ENCODE measurements at regions not wholly inside any gene's neighbourhood (a gene's known extent, or its start where the extent isn't known, plus 50 kb on each side); places are given as distances from the start of the nearest gene placed in this dataset.

DNA sequence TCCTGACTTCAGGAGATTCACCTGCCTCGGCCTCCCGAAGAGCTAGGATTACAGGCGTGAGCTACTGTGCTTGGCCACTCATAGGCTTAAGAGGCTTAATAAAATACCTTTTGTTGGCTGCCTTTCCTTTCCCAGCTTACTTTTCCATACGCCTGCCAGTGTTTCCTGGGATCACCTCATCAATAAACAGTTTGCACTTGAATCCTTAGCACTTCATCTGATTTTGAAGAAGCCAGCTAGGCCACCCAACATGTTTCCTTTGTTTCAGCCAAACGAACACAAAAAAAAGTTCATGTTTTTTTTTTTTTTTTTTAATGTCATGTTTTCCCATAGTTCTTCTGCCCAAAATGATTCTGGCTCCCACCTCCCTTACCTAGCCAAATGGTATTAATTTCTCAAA is 92.3 kb downstream of the RAP2B start (continued):
- TF ChIP-seq, protein P1, sequence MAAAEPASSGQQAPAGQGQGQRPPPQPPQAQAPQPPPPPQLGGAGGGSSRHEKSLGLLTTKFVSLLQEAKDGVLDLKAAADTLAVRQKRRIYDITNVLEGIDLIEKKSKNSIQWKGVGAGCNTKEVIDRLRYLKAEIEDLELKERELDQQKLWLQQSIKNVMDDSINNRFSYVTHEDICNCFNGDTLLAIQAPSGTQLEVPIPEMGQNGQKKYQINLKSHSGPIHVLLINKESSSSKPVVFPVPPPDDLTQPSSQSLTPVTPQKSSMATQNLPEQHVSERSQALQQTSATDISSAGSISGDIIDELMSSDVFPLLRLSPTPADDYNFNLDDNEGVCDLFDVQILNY (CRISPR knock-in tag; IDR thresholded peaks at IDR 0.05), result no peak
- TF ChIP-seq, protein P2, sequence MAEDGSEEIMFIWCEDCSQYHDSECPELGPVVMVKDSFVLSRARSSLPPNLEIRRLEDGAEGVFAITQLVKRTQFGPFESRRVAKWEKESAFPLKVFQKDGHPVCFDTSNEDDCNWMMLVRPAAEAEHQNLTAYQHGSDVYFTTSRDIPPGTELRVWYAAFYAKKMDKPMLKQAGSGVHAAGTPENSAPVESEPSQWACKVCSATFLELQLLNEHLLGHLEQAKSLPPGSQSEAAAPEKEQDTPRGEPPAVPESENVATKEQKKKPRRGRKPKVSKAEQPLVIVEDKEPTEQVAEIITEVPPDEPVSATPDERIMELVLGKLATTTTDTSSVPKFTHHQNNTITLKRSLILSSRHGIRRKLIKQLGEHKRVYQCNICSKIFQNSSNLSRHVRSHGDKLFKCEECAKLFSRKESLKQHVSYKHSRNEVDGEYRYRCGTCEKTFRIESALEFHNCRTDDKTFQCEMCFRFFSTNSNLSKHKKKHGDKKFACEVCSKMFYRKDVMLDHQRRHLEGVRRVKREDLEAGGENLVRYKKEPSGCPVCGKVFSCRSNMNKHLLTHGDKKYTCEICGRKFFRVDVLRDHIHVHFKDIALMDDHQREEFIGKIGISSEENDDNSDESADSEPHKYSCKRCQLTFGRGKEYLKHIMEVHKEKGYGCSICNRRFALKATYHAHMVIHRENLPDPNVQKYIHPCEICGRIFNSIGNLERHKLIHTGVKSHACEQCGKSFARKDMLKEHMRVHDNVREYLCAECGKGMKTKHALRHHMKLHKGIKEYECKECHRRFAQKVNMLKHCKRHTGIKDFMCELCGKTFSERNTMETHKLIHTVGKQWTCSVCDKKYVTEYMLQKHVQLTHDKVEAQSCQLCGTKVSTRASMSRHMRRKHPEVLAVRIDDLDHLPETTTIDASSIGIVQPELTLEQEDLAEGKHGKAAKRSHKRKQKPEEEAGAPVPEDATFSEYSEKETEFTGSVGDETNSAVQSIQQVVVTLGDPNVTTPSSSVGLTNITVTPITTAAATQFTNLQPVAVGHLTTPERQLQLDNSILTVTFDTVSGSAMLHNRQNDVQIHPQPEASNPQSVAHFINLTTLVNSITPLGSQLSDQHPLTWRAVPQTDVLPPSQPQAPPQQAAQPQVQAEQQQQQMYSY (CRISPR knock-in tag; IDR thresholded peaks at IDR 0.05), result no peak
- TF ChIP-seq NFE2L1 (CRISPR knock-in tag; IDR thresholded peaks at IDR 0.05) (no peak), TCF7 (CRISPR knock-in tag; IDR thresholded peaks at IDR 0.05; ENCODE audit: low read depth) (no peak), SMAD4 (CRISPR knock-in tag; IDR thresholded peaks at IDR 0.05) (no peak)

DNA sequence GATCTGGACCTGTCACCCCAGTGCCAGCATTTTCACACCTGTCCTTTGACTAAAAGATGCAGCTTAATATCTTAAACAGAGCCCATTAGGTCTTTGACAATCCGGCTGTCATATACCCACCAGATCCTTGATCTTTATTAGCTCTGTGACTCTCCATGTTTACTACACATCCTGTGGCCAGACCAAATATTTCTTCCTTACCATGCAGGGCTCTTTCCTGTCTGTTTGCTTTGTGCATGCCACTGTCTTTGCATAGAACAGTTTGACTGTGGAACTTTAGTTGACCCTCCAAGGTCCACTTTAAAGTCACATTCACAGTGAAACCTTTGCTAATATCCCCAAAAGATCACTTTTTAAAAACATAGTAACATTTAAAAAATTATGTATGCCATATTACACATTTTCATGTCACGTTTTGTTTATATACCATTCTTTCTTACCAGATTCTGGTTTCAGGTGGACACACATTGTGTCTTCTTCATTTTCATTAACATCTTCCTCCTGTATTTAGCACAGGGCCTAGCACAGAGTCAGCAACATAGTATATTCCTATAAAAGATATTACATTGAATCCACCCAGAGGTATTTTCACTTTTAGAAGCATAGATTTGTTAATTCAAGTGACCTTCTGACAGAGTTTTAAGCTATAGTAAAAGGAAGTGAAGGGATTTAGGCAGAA is 95.8 kb downstream of the RAP2B start:
- ATAC-seq (no peak), DNase-seq (ENCODE audit: low spot score) (no peak)
- Mint-ChIP-seq H3K27me3 (ENCODE audit: low read depth) (no peaks in the 10 kb centered on the region), H3K9me3 (no peaks in the 10 kb centered on the region), H3K27ac (no peak overlapping the region), H3K4me1 (peaks cover 27% of the 10 kb centered on the region), H3K4me3 (no peak overlapping the region), H3K36me3 (no peaks in the 10 kb centered on the region)
- ChIA-PET CTCF (no interaction called here), POLR2A (no interaction called here)
- TF ChIP-seq NR1H2 (CRISPR knock-in tag; IDR thresholded peaks at IDR 0.05) (no peak), PRRX2 (CRISPR knock-in tag; IDR thresholded peaks at IDR 0.05) (no peak), CREM (CRISPR knock-in tag; IDR thresholded peaks at IDR 0.05) (no peak), ATF1 (CRISPR knock-in tag; IDR thresholded peaks at IDR 0.05) (no peak), ZNF232 (CRISPR knock-in tag; IDR thresholded peaks at IDR 0.05) (no peak), ZNF396 (CRISPR knock-in tag; IDR thresholded peaks at IDR 0.05; ENCODE audit: borderline replicate concordance) (no peak), GABPB1 (CRISPR knock-in tag; IDR thresholded peaks at IDR 0.05) (peak; percentile 49; the same call in 1 of the 2 replicates), EMX1 (CRISPR knock-in tag; IDR thresholded peaks at IDR 0.05) (no peak)

DNA sequence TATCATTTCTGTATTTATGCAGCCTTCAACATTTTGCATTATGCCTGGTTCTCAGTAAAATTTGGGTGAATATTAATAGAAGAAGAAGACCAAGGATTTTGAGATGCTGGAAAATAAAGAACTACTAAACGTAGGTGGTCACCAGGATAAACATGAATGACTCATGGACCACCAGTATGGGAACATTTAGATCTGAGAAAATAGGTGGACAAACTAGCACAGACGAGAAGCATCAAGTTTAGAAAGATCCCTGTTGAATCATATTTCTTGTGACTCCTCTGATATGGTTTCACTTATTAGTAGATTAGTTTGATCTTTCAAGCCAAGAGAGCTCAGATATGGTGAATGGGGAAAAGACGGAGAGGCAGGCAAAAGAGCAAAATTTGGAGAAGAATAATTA is 97.9 kb downstream of the RAP2B start:
- no peaks in the 10 kb centered on the region for H3K27me3 Mint-ChIP-seq (ENCODE audit: low read depth)
- peaks cover under 1% of the 10 kb centered on the region; the same call in 1 of the 2 replicates for H3K36me3 Mint-ChIP-seq
- H3K9me3 Mint-ChIP-seq, result peaks cover 12% of the 10 kb centered on the region
- ChIA-PET POLR2A (no interaction called here), CTCF (no interaction called here)
- DNase-seq (ENCODE audit: low spot score) (no peak), ATAC-seq (no peak)
- no peak overlapping the region for H3K4me3 Mint-ChIP-seq
- no peak for TF ChIP-seq GTF2I (CRISPR knock-in tag; conservative IDR thresholded peaks at IDR 0.05)
- H3K4me1 Mint-ChIP-seq, result peaks cover 20% of the 10 kb centered on the region
- no peak overlapping the region for H3K27ac Mint-ChIP-seq

DNA sequence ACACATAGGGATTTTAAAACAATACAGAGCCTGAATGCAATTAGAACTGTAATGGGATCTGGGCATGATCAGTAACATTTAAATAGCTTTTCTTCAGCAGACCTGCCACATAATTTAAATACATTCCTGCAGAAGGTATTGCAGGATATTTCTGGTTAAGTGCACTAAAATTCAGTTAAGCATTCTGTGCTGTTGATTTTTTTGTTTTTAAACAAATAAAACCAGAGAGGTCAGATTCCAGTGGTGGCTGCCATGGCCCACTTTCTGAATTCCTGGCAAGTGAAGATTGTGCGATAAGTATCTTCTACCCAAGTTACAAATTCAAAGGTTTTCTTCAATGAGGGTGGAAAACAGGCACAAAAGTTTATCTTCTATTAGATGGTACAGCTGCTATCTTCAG is 98.7 kb downstream of the RAP2B start:
- ATAC-seq, result no peak
- peaks cover 18% of the 10 kb centered on the region for H3K9me3 Mint-ChIP-seq
- H3K27ac Mint-ChIP-seq, result no peak overlapping the region
- ChIA-PET POLR2A (no interaction called here), CTCF (no interaction called here)
- peaks cover 15% of the 10 kb centered on the region for H3K4me1 Mint-ChIP-seq
- peaks cover 6% of the 10 kb centered on the region for H3K36me3 Mint-ChIP-seq
- TF ChIP-seq, protein P2 (CRISPR knock-in tag; IDR thresholded peaks at IDR 0.05), result no peak
- TF ChIP-seq HMGA2 (CRISPR knock-in tag; IDR thresholded peaks at IDR 0.05) (no peak), TP53 (CRISPR knock-in tag; IDR thresholded peaks at IDR 0.05) (no peak)
- TF ChIP-seq, protein P3, sequence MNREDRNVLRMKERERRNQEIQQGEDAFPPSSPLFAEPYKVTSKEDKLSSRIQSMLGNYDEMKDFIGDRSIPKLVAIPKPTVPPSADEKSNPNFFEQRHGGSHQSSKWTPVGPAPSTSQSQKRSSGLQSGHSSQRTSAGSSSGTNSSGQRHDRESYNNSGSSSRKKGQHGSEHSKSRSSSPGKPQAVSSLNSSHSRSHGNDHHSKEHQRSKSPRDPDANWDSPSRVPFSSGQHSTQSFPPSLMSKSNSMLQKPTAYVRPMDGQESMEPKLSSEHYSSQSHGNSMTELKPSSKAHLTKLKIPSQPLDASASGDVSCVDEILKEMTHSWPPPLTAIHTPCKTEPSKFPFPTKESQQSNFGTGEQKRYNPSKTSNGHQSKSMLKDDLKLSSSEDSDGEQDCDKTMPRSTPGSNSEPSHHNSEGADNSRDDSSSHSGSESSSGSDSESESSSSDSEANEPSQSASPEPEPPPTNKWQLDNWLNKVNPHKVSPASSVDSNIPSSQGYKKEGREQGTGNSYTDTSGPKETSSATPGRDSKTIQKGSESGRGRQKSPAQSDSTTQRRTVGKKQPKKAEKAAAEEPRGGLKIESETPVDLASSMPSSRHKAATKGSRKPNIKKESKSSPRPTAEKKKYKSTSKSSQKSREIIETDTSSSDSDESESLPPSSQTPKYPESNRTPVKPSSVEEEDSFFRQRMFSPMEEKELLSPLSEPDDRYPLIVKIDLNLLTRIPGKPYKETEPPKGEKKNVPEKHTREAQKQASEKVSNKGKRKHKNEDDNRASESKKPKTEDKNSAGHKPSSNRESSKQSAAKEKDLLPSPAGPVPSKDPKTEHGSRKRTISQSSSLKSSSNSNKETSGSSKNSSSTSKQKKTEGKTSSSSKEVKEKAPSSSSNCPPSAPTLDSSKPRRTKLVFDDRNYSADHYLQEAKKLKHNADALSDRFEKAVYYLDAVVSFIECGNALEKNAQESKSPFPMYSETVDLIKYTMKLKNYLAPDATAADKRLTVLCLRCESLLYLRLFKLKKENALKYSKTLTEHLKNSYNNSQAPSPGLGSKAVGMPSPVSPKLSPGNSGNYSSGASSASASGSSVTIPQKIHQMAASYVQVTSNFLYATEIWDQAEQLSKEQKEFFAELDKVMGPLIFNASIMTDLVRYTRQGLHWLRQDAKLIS (CRISPR knock-in tag; IDR thresholded peaks at IDR 0.05; ENCODE audit: borderline replicate concordance), result no peak
- TF ChIP-seq, protein P4, sequence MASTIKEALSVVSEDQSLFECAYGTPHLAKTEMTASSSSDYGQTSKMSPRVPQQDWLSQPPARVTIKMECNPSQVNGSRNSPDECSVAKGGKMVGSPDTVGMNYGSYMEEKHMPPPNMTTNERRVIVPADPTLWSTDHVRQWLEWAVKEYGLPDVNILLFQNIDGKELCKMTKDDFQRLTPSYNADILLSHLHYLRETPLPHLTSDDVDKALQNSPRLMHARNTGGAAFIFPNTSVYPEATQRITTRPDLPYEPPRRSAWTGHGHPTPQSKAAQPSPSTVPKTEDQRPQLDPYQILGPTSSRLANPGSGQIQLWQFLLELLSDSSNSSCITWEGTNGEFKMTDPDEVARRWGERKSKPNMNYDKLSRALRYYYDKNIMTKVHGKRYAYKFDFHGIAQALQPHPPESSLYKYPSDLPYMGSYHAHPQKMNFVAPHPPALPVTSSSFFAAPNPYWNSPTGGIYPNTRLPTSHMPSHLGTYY (CRISPR knock-in tag; IDR thresholded peaks at IDR 0.05), result no peak
- no peaks in the 10 kb centered on the region for H3K27me3 Mint-ChIP-seq (ENCODE audit: low read depth)
- no peak for DNase-seq (ENCODE audit: low spot score)
- H3K4me3 Mint-ChIP-seq, result no peak overlapping the region

Measured in WTC11 (cell line).